HG03039 (cell line): ENCODE measurements at regions not wholly inside any gene's neighbourhood (a gene's known extent, or its start where the extent isn't known, plus 50 kb on each side); places are given as distances from the start of the nearest gene placed in this dataset.
"Not testable (repeated sequence)": the region's sequence is repeated elsewhere in the genome, so short reads cannot be mapped to it uniquely, and the experiment has no call there.

Source experiments
- ATAC-seq: cut with Tn5 transposase; IDR thresholded peaks from one replicate; pipeline ENCODE4 v1.9.1; 2021; ENCODE audit warnings: mild to moderate bottlenecking, moderate library complexity; ENCODE audit not compliant: unreplicated experiment

- no peak for ATAC-seq
Observed at GRCh38 chr7:34385384-34385783, 272.6 kb upstream of the NPSR1 start.

GRCh38 chr7:34389332-34390078 lies 268.5 kb upstream of the NPSR1 start:
- no peak for ATAC-seq

- ATAC-seq, result no peak
Observed at GRCh38 chr7:34390103-34390502, 267.9 kb upstream of the NPSR1 start.

GRCh38 chr7:34392972-34393371 lies 265.0 kb upstream of the NPSR1 start:
- no peak for ATAC-seq

GRCh38 chr7:34396437-34397064 lies 261.5 kb upstream of the NPSR1 start:
- ATAC-seq, result no peak

- ATAC-seq, result no peak
Observed at GRCh38 chr7:34401776-34402175, 256.2 kb upstream of the NPSR1 start.

GRCh38 chr7:34406848-34407530 lies 251.0 kb upstream of the NPSR1 start:
- ATAC-seq, result no peak

GRCh38 chr7:34407586-34407985 lies 250.4 kb upstream of the NPSR1 start:
- no peak for ATAC-seq

- no peak for ATAC-seq
Observed at GRCh38 chr7:34417781-34418180, 240.2 kb upstream of the NPSR1 start.

- ATAC-seq, result no peak
Observed at GRCh38 chr7:34421526-34421925, 236.5 kb upstream of the NPSR1 start.

- no peak for ATAC-seq
Observed at GRCh38 chr7:34425194-34425593, 232.8 kb upstream of the NPSR1 start.

- ATAC-seq, result no peak
Observed at GRCh38 chr7:34425631-34426384, 232.2 kb upstream of the NPSR1 start.

GRCh38 chr7:34430456-34430855 lies 227.6 kb upstream of the NPSR1 start:
- no peak for ATAC-seq

- ATAC-seq, result no peak
Observed at GRCh38 chr7:34438436-34438835, 219.6 kb upstream of the NPSR1 start.

GRCh38 chr7:34445653-34446052 lies 212.4 kb upstream of the NPSR1 start:
- no peak for ATAC-seq

- ATAC-seq, result not testable (repeated sequence)
Observed at GRCh38 chr7:34448531-34448930, 209.5 kb upstream of the NPSR1 start.

- no peak for ATAC-seq
Observed at GRCh38 chr7:34449765-34450164, 208.3 kb upstream of the NPSR1 start.

- ATAC-seq, result no peak
Observed at GRCh38 chr7:34451183-34451582, 206.8 kb upstream of the NPSR1 start.

- ATAC-seq, result no peak
Observed at GRCh38 chr7:34451923-34452322, 206.1 kb upstream of the NPSR1 start.

- ATAC-seq, result no peak
Observed at GRCh38 chr7:34452363-34452762, 205.7 kb upstream of the NPSR1 start.

GRCh38 chr7:34453150-34453549 lies 204.9 kb upstream of the NPSR1 start:
- ATAC-seq, result no peak
